ENCODE measurements at regions not wholly inside any gene's neighbourhood (a gene's known extent, or its start where the extent isn't known, plus 50 kb on each side); places are given as distances from the start of the nearest gene placed in this dataset.

- TF ChIP-seq CTCF (conservative IDR thresholded peaks at IDR 0.05; ENCODE audit: low read depth, low read length) (no peak), EZH2 (IDR thresholded peaks at IDR 0.05; ENCODE audit: borderline replicate concordance, low read depth, low read length, poor library complexity, severe bottlenecking) (no peak)
Observed at GRCh38 chr6:139427199-139427598, 52.8 kb upstream of the CITED2 start.

Measured in A673 (cell line).